Activated CD8-positive, alpha-beta memory T cell treated with anti-CD3 and anti-CD28 coated beads for 24 hours (primary cell): ENCODE measurements at regions not wholly inside any gene's neighbourhood (a gene's known extent, or its start where the extent isn't known, plus 50 kb on each side); places are given as distances from the start of the nearest gene placed in this dataset.
A peak's percentile ranks its signal among the peaks of the same experiment; 100 is the strongest.

Experiments
- DNase-seq: peaks from one replicate; pipeline ENCODE4 v3.0.0-alpha.2; 2020

DNA sequence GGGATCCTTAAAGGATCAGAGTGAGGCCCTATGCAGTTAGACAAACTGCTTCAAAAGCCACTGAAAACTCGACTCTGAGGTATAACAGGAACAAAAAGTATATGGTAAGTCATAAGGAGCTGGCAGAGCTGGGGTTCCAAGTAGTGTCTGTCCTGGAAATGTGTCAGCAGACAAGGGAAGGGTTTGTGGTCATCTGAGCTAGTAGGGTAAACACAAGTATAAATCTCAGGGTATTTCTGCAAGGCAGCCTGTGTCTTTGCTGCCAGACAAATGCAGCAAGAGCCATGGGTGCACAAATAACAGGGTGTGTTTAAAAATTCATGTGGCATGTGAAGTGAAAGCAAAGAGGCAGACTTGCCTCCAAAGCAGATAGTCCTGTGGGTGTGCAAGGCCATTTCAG is 759.0 kb upstream of the ADAMTS5 start:
- DNase-seq, result no peak

DNA sequence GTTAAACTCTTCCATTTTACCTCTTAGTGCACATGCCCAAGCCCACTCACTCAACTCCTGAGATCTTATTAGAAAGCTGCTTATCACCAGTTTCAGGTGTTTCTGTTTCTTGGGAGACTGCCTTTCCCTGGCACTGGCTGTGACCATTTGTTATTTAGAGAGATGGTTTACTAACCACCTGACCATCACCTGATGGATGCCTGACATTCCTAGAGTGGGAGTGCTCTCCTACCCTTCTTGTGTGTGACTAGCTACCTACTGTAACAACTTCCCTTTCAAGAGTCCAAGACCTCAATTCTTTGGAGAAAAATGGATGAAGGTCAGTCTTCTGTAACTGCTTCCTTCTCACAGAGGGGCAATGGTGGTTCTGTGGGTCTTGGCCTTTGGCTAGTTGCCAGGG is 755.2 kb upstream of the ADAMTS5 start:
- DNase-seq, result no peak

DNA sequence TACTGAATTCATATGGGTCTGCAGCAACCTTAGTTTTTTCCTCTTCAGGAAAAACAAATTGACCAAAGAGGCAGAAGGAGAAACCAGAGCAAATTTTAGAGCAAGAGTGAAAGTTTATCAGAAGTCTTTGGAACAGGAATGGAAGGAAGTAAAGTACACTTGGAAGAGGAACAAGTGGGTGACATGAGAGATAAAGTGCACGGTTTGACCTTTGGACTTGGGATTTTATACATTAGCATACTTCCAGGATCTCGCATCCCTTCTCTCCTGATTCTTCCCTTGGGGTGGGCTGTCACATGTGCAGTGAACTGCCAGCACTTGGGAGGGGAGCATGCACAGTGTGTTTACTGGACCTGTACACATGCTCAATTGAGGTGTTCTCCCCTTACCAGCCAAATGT is 754.8 kb upstream of the ADAMTS5 start:
- no peak for DNase-seq

DNA sequence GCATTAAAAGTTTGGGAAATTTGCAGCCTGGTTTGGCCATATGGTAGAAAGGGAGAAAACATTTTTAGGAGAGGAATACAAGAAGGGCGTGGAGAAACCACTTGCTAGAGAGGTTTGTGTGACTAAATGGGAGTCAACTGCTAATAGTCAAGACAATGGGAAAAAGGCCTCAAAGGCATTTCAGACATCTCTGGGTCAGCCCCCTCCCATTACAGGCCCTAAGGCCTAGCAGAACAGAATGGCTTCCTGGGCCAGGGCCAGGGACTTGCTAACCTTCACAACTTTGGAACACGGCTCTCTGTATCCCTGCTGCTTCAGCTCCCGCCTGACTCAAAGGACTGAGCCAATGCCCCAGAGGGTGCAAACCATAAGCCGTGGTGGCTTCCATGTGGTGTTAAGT is 752.3 kb upstream of the ADAMTS5 start:
- DNase-seq, result no peak

DNA sequence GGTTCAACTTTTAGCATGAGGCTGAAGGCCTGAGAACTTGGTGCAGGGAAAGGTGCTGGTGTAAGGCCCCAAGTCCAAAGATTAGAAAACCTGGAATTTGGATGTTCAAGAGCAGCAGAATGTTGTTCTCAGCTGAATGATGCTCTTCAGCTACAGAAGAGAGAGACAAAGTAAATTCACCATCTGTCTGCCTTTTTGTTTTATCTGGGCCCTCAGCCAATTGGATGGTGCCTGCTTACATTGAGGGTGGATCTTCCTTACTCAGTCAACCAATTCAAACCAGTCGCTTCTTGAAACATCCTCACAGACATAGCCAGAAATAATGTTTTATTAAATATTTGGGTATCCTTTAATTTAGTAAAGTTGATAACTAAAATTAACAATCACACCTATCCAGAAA is 748.2 kb upstream of the ADAMTS5 start:
- DNase-seq, result no peak

DNA sequence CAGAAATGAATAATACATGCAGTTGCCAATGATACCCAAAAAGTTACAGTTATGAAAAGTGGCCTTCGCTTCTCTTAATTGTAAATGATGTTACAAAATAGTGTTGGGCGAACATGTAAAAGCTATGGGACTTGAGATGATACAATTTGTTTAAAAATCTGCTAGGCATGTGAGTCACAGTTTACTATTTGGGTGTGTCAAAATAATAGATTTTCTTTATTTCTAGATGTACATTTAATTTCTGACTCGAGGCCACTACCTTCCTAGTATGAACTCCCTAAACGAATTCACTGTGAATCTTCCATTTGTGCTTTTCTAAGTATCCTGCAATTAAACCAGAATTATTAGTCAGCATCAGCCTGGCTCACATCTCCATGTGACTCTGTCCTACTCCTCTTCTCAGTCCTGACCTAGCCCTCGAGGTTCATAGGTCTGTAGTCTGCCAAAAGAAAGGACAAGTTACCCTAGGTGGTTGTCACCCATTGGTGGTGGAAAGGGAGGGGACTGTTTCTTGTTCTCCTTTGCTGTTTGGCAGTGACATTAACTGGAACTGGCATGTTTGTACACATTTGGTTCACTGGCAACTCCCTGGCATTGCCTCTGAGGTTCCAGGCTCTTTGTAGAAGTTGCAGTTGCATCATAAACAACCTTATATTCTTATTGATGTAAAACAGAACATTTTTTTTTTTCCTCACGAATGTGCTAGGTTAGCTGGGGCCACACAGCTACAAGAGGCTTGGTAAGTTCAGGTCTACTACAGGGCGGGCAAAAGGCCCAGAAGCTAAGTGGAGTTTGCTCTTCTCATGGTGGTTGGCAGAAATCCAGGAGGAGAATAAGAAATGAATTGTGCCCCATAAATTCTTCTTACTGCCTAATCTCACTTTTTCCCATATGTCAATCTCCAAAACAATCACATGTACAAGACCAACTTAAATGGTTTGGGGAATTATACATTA is 746.5 kb upstream of the ADAMTS5 start:
- no peak for DNase-seq

DNA sequence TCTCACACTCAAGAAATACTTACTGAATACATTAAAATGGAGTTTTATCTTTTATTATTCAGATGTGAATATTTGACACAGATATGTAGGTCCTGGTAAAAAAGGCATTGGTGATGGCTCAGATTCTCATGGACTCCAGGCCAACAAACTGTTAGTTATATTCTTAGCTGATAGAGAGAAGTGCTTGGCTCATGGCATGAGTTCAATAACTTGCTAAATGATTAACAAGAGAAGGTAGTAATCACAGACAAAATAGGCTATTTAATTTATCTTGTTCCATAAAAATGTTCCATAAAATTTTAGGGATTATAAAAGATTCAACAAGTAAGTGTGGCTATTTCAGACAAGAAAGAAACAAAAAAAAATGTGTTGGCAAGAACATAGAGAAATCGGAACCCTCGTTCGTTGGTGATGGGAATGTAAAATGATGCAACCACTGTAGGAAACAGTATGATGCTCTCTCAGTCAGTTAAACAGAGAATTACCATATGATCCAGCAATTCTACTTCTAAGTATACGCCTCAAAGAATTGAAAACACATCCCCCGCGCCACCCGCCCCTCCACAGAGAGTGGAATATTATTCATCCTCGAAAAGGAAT is 737.8 kb upstream of the ADAMTS5 start:
- no peak for DNase-seq

DNA sequence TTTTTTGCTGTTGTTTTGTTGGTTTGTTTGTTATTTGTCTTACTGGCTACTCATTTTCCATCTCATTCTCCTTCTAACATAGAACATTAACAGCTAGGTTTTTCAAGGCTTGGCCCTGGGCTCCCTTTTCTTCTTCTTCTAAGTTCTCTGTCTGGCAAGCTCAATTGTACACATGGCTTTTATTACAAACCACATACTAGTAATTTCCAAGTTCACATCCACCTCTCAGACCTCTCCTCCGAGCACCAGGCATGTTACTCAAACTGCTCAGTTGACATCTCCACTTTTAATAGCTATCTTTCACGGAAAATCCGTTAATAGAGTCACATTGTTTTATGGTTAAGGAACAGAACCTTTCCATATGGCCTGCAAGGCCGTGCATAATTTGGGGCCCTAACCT is 736.9 kb upstream of the ADAMTS5 start:
- DNase-seq, result no peak

DNA sequence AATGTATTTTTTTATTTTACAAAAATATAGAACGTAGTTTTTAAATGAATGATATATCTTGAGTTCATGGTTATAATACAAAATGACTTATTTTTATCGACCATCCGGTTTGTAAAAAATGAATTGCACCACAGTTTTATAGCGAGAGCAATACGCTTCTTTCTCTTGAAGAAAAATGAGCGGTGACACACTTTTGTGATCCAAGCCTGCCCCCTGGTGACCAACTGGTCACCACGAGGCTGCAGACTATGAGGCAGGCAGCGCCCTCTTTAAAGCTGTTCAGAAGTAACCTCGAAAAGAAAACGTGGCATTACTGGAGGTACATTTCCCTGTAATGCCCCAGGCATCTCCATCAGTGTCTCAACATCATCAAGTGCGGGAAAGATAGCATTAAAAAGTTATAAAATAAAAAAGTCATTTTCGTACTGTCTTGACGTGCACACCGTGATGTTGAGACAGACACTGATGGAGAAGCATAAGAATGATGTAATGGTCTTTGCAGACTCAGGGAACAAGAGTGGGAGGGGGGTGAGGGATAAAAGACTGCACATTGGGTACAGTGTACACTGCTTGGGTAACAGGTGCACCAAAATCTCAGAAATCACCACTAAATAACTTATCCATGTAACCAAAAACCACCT is 734.2 kb upstream of the ADAMTS5 start:
- DNase-seq, result peak; percentile 66

DNA sequence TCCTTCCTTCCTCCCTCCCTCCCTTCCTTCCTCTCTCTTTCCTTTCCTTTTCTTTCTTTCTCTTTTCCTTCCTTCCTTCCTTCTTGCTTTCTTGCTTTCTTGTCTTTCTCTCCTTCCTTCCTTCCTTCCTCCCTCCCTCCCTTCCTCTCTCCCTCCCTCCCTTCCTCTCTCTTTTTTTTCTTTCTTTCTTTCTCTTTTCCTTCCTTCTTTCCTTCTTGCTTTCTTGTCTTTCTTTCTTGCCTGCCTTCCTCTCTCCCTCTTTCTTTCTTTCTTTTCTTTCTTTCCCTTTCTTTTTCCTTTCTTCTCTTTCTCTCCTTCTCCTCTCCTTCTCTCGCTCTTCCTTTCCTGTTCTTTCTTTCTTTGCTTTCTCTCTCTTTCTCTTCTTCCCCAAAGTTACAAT is 728.4 kb upstream of the ADAMTS5 start:
- DNase-seq, result no peak

DNA sequence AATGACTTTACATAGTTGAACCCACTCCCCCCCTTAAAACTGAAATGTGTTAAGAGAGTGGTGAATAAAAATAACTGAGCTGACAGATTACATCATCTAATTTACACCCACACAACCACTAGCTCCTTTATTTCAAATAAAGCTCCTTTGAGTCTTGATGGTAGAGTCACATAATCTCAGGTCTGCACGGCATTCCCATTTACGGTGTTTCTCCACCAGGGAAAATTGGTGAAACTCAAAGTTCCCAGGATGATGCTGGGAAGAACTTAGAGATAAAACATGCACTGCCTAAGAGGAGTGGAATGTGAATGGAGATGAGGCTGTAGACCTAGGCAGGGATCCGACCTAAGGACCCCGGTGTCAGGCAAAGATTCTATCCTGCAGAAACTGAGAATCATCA is 727.8 kb upstream of the ADAMTS5 start:
- no peak for DNase-seq

DNA sequence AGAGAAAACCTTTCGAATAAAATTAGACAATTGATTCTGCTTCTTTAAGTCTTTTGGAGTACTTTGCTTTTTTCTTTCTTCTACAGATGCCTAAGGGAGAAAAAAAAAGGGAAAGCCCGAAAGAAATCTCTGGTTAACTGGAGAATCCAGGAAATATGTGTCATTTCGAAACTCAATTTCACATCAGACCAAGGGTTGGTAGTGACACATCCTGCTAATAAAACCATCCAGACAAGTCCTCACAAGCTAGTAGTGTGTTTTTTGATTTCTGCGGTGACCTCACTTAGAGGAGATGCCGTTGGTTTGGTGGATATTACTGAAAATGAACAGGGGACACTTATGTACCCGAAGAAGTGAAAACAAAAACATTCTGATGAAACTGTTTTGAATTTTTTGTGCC is 726.5 kb upstream of the ADAMTS5 start:
- no peak for DNase-seq

DNA sequence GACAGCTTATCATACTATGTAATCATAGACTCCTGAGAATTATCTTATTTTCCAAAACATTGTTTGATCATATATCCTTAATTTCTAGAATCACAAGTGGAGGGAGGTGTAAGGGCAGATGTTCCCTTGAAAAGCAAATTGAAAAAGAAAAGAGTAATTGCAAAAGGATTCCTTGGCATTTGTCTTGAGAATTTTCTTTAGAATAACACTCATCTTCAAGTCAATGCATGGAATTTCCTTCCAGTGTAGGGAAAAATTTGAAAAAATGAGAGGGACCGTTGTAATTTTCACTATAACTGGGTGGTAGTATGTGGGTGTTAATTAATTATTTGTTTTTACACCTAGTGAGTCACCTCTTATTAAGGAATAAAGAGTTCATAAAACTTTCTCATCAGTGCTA is 724.6 kb upstream of the ADAMTS5 start:
- DNase-seq, result no peak

DNA sequence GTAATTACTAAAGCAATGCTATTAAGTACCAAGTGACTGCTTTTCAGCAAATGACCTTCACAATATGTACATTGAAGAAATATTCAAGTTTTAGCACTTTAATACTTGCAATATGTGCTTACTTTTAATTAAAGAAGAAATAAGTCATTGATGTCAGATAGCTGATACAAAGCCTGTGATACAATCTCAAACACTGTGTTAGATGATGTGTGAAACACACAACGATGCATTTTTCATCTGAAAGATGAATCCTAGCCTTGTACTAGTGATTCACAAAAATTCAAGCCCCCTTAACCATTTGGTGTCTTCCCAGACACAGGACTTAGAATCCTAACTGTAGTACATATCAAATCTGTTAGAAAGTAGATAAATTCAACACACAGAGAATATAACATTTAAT is 724.1 kb upstream of the ADAMTS5 start:
- DNase-seq, result no peak

DNA sequence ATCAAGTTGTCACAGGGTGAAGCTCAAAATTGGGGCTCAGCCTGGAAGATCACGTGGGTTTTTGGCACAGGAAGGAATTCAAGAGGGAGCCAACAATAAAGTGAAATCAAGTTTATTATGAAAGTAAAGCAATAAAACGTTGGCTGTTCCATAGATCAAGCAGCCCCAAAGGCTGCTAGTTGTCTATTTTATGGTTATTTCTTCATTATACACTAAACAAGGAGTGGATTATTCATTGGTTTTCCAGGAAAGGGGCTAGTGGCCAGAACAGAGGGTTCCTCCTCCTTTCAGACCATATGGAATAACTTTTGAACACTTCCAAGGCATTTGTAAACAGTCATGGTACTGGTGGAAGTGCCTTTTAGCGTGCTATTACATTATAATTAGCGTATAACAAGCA is 723.5 kb upstream of the ADAMTS5 start:
- no peak for DNase-seq

DNA sequence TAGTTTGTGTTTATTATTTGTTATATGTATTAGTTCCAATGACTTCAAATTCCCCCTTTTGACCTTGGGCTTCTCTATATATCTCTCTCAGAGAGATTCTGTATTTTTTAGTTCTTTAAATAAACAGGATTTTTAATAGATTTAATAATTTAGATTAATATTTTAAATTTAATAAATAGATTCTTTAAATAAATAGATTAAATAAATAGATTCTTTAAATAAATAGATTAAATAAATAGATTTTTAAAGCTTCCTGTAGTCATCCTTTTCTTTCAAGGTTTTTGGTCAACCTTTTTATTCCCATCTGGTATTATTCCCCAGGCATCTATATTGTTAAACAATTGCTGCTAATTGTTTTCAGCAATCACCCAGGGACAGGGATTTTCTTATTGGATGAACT is 721.9 kb upstream of the ADAMTS5 start:
- DNase-seq, result no peak

DNA sequence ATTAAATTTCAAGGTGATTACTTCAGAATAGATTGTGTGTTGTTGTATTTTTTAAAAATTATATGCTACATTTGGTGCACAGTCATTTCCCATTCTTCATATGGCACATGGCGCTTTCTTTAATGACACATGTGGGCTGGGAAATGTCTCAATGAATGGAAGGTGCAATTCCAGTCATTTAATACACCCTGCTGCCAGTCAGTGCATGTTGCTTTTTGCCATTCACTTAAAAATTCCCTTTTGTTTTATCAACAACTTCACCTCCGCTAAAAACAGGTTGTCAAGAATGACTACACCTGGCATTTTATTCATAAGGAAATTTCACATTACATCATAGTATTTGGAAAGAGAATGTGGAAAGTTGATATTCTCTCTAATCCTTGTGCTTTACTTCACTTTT is 716.4 kb upstream of the ADAMTS5 start:
- DNase-seq, result no peak

DNA sequence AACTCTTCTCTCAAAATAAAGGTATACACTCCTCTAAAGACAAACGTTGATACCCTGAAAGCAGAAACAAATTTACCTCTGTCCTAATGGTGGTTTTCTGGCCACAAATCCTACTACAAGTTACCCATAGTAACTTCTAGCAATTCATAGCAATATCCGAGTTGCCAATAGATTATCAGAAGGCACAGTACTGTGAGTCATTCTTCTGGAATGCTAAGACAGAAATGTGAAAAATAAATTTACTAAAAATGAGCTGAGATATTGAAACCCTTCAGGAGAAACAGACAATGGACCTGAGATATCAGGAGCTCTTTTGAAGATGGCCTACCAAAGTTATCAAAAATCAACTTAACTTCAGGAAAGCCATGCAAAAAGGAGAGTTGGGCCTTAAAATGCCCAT is 715.0 kb upstream of the ADAMTS5 start:
- no peak for DNase-seq

DNA sequence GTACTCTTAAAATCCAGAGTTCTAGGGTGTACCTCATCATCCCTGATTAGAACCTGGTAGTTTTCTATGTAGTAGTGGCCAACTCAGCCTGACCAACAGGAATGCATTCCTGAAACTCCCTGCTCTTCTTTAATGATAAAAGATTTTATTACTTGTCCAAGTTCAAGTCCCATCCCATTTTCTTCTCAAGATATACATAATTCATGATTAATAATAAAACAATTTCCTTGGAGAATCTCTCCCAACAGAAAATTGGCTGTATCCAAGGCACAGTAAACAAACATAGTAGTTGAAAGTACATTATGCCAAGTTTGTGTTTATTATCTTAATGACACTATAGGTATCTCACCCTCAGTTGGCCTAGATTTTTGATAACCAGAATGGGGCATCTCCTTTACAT is 714.1 kb upstream of the ADAMTS5 start:
- DNase-seq, result no peak

DNA sequence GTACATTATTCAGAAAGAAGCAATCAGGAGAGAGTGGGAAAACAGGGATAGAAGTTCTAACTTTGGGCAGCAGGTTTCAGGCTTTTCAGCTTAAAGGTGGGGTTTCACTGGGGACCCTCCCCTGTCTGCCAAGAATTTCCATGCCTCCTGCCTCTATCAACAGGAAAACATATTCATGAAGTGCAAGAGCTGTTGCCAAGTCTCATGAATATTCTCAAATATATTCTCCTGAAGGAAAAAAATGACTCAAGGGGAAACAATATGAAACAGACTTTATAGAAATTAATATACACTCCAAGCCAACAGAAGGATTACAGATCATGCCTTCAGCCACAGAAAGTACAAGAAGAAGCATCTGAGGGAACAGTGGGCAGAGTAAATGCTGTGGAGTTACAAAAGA is 713.3 kb upstream of the ADAMTS5 start:
- DNase-seq, result no peak

DNA sequence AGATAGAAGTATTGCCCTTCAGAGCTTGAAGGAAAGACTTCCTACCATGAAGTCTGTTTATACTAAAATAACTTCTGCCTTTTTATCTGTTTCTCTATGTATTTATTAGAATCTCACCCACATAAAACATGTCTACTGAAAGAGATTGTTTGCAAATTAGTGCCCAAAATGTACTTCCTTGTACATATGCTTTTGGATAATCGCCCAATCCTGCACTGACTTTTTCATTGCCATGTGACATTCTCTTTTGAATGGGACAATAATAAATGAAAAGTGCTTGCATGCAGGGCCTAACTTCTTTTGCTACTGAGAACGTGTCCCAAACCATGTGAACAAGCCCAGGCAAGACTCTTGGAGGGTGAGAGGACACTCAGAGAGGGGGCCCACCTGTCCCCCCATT is 711.6 kb upstream of the ADAMTS5 start:
- no peak for DNase-seq

DNA sequence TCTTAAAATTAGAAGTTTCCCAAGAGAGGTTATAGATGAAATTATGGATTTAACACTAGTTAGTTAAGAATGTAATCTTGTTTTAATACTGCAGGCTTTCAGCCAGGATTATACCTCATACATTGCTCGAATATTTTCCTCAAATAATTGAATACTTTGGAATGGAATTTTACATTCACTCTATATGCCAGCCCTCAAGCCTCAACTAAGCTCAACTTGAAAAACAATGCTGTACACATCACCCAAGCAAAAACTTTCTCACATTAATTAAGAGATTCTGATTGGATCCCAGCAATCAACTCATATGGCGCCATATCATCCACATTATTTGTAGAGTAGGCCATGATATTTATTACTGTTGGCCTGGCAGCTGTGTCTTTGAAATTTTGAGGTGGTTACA is 710.7 kb upstream of the ADAMTS5 start:
- DNase-seq, result no peak

DNA sequence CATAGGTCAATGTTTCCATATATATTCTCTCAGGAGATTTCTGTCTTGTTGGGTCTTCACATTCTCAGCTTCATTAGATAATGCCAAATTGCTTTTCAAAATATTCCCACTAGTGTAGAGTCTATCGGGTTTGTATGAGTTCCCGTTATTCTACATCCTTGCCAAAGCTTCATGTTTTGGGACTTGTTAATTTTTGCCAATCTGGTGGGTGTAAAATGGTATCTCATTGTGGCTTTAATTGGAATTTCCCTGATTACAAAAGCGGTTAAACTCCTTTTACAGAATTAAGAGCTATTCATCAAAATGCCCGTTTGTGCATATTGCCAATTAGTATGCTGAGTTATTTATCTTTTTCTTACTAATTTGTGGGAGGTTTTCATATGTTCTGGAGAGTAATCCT is 708.4 kb upstream of the ADAMTS5 start:
- no peak for DNase-seq

DNA sequence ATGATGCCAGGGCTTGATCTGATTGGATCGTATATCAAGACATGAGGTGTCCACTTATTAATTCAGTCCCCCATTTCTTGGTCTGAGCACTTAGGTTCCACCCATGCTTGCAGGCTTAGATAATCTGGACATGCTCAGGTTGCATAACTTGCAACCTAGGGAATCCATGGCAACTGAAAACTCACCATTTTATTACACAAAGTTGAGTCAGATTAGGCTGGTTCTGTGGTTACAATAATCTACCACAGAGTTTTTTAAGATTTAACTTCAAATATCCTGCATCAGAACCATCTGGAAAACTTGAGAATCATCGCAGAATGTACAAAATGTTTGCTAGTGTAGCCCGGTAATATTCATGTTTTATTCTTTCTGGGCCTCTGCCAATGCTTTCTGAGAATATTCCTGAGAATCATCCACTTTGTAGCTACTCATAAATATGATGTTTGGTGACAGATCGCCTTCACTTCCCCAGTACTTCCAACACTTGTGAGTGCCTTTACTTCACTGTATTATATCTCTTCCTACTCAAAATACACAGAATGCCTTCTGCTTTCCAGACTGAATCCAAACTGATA is 707.2 kb upstream of the ADAMTS5 start:
- no peak for DNase-seq
